HepG2 (cell line): ENCODE measurements at regions not wholly inside any gene's neighbourhood (a gene's known extent, or its start where the extent isn't known, plus 50 kb on each side); places are given as distances from the start of the nearest gene placed in this dataset.
A peak's percentile ranks its signal among the peaks of the same experiment; 100 is the strongest.

Experiments used
- FOXO4 ChIP-seq: sonication (generic); formaldehyde crosslinking; conservative IDR thresholded peaks from 2 replicates; pipeline ENCODE4 v1.8.1; 2023; ENCODE audit warnings: missing genetic modification reagents
- NFIC ChIP-seq: IDR thresholded peaks from 2 replicates; pipeline ENCODE4 v1.6.1; 2012; ENCODE audit warnings: mild to moderate bottlenecking, low read length, inconsistent platforms
- RELA ChIP-seq: sonication (generic); formaldehyde crosslinking; IDR thresholded peaks from 2 replicates; pipeline ENCODE4 v1.4.0; 2020; ENCODE audit warnings: missing genetic modification reagents
- SMC3 ChIP-seq: IDR thresholded peaks from 2 replicates; pipeline ENCODE4 v1.6.1; 2011; ENCODE audit warnings: low read length, improper control_type of control experiment
- ZBTB34 ChIP-seq: sonication (generic); formaldehyde crosslinking; IDR thresholded peaks from 2 replicates; pipeline ENCODE4 v1.8.0; 2022; ENCODE audit warnings: mild to moderate bottlenecking, missing genetic modification reagents
- ZNF407 ChIP-seq: sonication (generic); formaldehyde crosslinking; IDR thresholded peaks from one replicate; pipeline ENCODE4 v1.5.1; 2020; ENCODE audit warnings: mild to moderate bottlenecking, missing genetic modification reagents; ENCODE audit errors: not compliant biosample characterization
- ZNF496 ChIP-seq: sonication (generic); formaldehyde crosslinking; IDR thresholded peaks from 2 replicates; pipeline ENCODE4 v1.8.1; 2023; ENCODE audit warnings: mild to moderate bottlenecking, moderate library complexity, missing genetic modification reagents; ENCODE audit not compliant: insufficient replicate concordance
- ZNF572 ChIP-seq: sonication (generic); formaldehyde crosslinking; IDR thresholded peaks from 2 replicates; pipeline ENCODE4 v1.5.1; 2020; ENCODE audit warnings: mild to moderate bottlenecking, missing genetic modification reagents
- ZNF646 ChIP-seq: sonication (generic); formaldehyde crosslinking; IDR thresholded peaks from 2 replicates; pipeline ENCODE4 v1.9.0; 2021; ENCODE audit warnings: mild to moderate bottlenecking, missing genetic modification reagents
- ZNF709 ChIP-seq: sonication (generic); formaldehyde crosslinking; IDR thresholded peaks from 2 replicates; pipeline ENCODE4 v1.5.0; 2020; ENCODE audit warnings: mild to moderate bottlenecking, missing genetic modification reagents
- ZNF740 ChIP-seq: sonication (generic); formaldehyde crosslinking; IDR thresholded peaks from 2 replicates; pipeline ENCODE4 v1.4.0; 2020; ENCODE audit warnings: missing genetic modification reagents

GRCh38 chr15:69591905-69592508 is 139.4 kb downstream of the RPLP1 start (continued):
- TF ChIP-seq ZNF709 (CRISPR knock-in tag): no peak
- no peak for TF ChIP-seq RELA (CRISPR knock-in tag)
- TF ChIP-seq SMC3: no peak
- no peak for TF ChIP-seq ZNF407 (CRISPR knock-in tag)
- TF ChIP-seq ZBTB34 (CRISPR knock-in tag): no peak
- peak; percentile 96 for TF ChIP-seq NFIC
- no peak for TF ChIP-seq ZNF646
- TF ChIP-seq ZNF740 (CRISPR knock-in tag): no peak
- no peak for TF ChIP-seq ZNF496 (CRISPR knock-in tag)
- no peak for TF ChIP-seq ZNF572 (CRISPR knock-in tag)
- TF ChIP-seq FOXO4: no peak
